HEK293 (cell line): ENCODE measurements at regions not wholly inside any gene's neighbourhood (a gene's known extent, or its start where the extent isn't known, plus 50 kb on each side); places are given as distances from the start of the nearest gene placed in this dataset.

Experiments used
- CTCF ChIA-PET: fragments of 350-600 bp; formaldehyde crosslinking; extraction: SDS; loops from one replicate; lab custom pipeline; 2021; ENCODE audit warnings: antibody characterized with exemption; lab: Yijun Ruan, JAX
- POLR2A ChIA-PET: fragments of 300-600 bp; formaldehyde crosslinking; extraction: SDS; loops from one replicate; lab custom pipeline; 2020; ENCODE audit warnings: antibody characterized with exemption, inconsistent platforms; lab: Yijun Ruan, JAX
- H3K27ac ChIP-seq: fragments of 200-500 bp; sonication (Bioruptor generic); 2 replicates; pipeline ENCODE4 v1.5.1; 2014; ENCODE audit warnings: low read depth, low read length, control low read depth, inconsistent platforms; ENCODE audit errors: extremely low read depth
- H3K36me3 ChIP-seq, 2 experiments: fragments of 200-500 bp in 1 of 2; sonication (Bioruptor generic) in 1 of 2; 1 replicate in 1 of 2; 2 replicates in 1 of 2; pipeline ENCODE4 v1.5.1; 2014 to 2017; ENCODE audit warnings: inconsistent platforms in 2 of 2, low read length in 2 of 2; ENCODE audit not compliant: control insufficient read depth in 2 of 2, insufficient read depth in 1 of 2
- H3K4me1 ChIP-seq: fragments of 200-500 bp; sonication (Bioruptor generic); 2 replicates; pipeline ENCODE4 v1.5.1; 2014; ENCODE audit warnings: mild to moderate bottlenecking, low read length, inconsistent platforms; ENCODE audit not compliant: control insufficient read depth, insufficient read depth
- H3K4me3 ChIP-seq: 2 replicates; pipeline ENCODE4 v1.5.1; 2011; ENCODE audit warnings: low read depth, mild to moderate bottlenecking, control low read depth, low read length, moderate library complexity
- H3K9me3 ChIP-seq: fragments of 200-500 bp; sonication (Bioruptor generic); 2 replicates; pipeline ENCODE4 v1.5.1; 2014; ENCODE audit warnings: low read depth, low read length, inconsistent platforms; ENCODE audit not compliant: control insufficient read depth, insufficient read depth
- MEIS1 ChIP-seq: sonication (generic); formaldehyde crosslinking; IDR thresholded peaks from 2 replicates; pipeline ENCODE4 v1.8.1; 2022; ENCODE audit warnings: missing genetic modification reagents, mild to moderate bottlenecking, borderline replicate concordance
- OSR2 ChIP-seq: fragments of 450-650 bp; formaldehyde crosslinking; IDR thresholded peaks from 2 replicates; pipeline ENCODE4 v1.5.1; 2016; ENCODE audit warnings: missing biosample characterization, missing genetic modification characterization
- PATZ1 ChIP-seq: fragments of 450-650 bp; formaldehyde crosslinking; IDR thresholded peaks from 2 replicates; pipeline ENCODE4 v1.5.1; 2016; ENCODE audit warnings: missing biosample characterization, missing genetic modification characterization
- PRDM1 ChIP-seq: fragments of 450-650 bp; formaldehyde crosslinking; IDR thresholded peaks from 2 replicates; pipeline ENCODE4; 2016; ENCODE audit warnings: missing biosample characterization, missing genetic modification characterization
- PRDM10 ChIP-seq: fragments of 450-650 bp; formaldehyde crosslinking; IDR thresholded peaks from 2 replicates; pipeline ENCODE4 v1.5.1; 2016; ENCODE audit warnings: missing biosample characterization, missing genetic modification characterization
- PRDM6 ChIP-seq: fragments of 450-650 bp; formaldehyde crosslinking; IDR thresholded peaks from 2 replicates; pipeline ENCODE4 v1.5.1; 2017; ENCODE audit warnings: missing biosample characterization, missing genetic modification characterization
- SP7 ChIP-seq: fragments of 450-650 bp; formaldehyde crosslinking; IDR thresholded peaks from 2 replicates; pipeline ENCODE4 v1.5.1; 2016; ENCODE audit warnings: missing biosample characterization, missing genetic modification characterization
- ZBTB26 ChIP-seq: fragments of 450-650 bp; formaldehyde crosslinking; optimal IDR thresholded peaks from 2 replicates; pipeline ENCODE3; 2016; ENCODE audit warnings: missing biosample characterization, mild to moderate bottlenecking, missing genetic modification characterization
- ZBTB8A ChIP-seq: fragments of 450-650 bp; formaldehyde crosslinking; IDR thresholded peaks from 2 replicates; pipeline ENCODE4 v1.5.1; 2016; ENCODE audit warnings: missing biosample characterization, missing genetic modification characterization
- ZFP41 ChIP-seq: fragments of 450-650 bp; formaldehyde crosslinking; IDR thresholded peaks from 2 replicates; pipeline ENCODE4 v1.5.1; 2016; ENCODE audit warnings: missing biosample characterization, missing genetic modification characterization, borderline replicate concordance
- ZIC2 ChIP-seq: fragments of 450-650 bp; formaldehyde crosslinking; IDR thresholded peaks from 2 replicates; pipeline ENCODE4 v1.5.1; 2016; ENCODE audit warnings: missing biosample characterization, missing genetic modification characterization
- ZNF10 ChIP-seq: fragments of 450-650 bp; formaldehyde crosslinking; IDR thresholded peaks from 2 replicates; pipeline ENCODE4 v1.5.1; 2017; ENCODE audit warnings: missing biosample characterization, missing genetic modification characterization
- ZNF114 ChIP-seq: fragments of 450-650 bp; formaldehyde crosslinking; IDR thresholded peaks from 2 replicates; pipeline ENCODE4 v1.5.0; 2017; ENCODE audit warnings: missing biosample characterization, missing genetic modification characterization
- ZNF121 ChIP-seq: fragments of 450-650 bp; formaldehyde crosslinking; IDR thresholded peaks from 2 replicates; pipeline ENCODE4 v1.5.1; 2016; ENCODE audit warnings: missing biosample characterization, missing genetic modification characterization
- ZNF211 ChIP-seq: fragments of 450-650 bp; formaldehyde crosslinking; IDR thresholded peaks from 2 replicates; pipeline ENCODE4 v1.5.1; 2016; ENCODE audit warnings: low read depth, missing biosample characterization, missing genetic modification characterization
- ZNF404 ChIP-seq: fragments of 450-650 bp; formaldehyde crosslinking; IDR thresholded peaks from 2 replicates; pipeline ENCODE4 v1.5.1; 2017; ENCODE audit warnings: missing biosample characterization, missing genetic modification characterization
- ZNF423 ChIP-seq: fragments of 450-650 bp; formaldehyde crosslinking; IDR thresholded peaks from 2 replicates; pipeline ENCODE4 v1.5.1; 2016; ENCODE audit warnings: missing biosample characterization, missing genetic modification characterization
- ZNF48 ChIP-seq: fragments of 450-650 bp; formaldehyde crosslinking; IDR thresholded peaks from 2 replicates; pipeline ENCODE4 v1.5.1; 2016; ENCODE audit warnings: missing biosample characterization, missing genetic modification characterization
- ZNF488 ChIP-seq: fragments of 450-650 bp; formaldehyde crosslinking; IDR thresholded peaks from 2 replicates; pipeline ENCODE4 v1.5.1; 2016; ENCODE audit warnings: missing biosample characterization, missing genetic modification characterization
- ZNF560 ChIP-seq: fragments of 450-650 bp; formaldehyde crosslinking; IDR thresholded peaks from 2 replicates; pipeline ENCODE4 v1.5.1; 2017; ENCODE audit warnings: missing biosample characterization, missing genetic modification characterization, borderline replicate concordance
- ZNF701 ChIP-seq: fragments of 450-650 bp; formaldehyde crosslinking; IDR thresholded peaks from 2 replicates; pipeline ENCODE4 v1.5.1; 2016; ENCODE audit warnings: missing biosample characterization, missing genetic modification characterization
- ZNF707 ChIP-seq: fragments of 450-650 bp; formaldehyde crosslinking; IDR thresholded peaks from 2 replicates; pipeline ENCODE4 v1.5.1; 2016; ENCODE audit warnings: missing biosample characterization, missing genetic modification characterization
- ZNF776 ChIP-seq: fragments of 450-650 bp; formaldehyde crosslinking; IDR thresholded peaks from 2 replicates; pipeline ENCODE4 v1.5.0; 2017; ENCODE audit warnings: missing biosample characterization, missing genetic modification characterization, borderline replicate concordance
- TF ChIP-seq, protein P1 (sequence below): fragments of 450-650 bp; formaldehyde crosslinking; IDR thresholded peaks from 2 replicates; pipeline ENCODE4 v1.5.1; 2017; ENCODE audit warnings: missing biosample characterization, missing genetic modification characterization

DNA sequence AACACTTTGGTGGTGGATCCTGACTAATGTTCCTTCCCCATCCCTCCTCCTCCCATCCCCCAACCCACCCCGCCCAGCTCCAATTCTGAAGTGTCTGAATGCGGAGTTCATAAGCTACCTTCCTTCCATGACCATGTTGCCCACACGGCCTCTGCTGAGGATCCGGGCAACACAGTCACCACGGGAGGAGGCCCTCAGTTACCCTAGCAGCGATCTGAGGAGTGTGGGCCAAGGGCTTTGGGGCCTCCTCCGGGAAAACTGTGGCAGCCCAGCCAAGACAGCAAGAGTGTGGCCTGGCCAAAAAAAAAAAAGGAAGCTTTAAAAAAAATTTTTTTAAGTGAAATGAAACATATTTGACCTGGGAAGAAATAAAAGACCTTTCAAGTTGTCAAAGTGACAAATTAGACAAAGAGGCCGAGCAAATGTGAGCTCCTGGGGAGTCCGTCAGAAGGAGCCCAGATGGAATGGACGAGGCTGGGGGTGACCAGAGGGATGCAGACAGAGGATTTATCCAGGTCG lies 169.0 kb upstream of the PKDCC start (continued):
- TF ChIP-seq PATZ1 (tag by site-specific recombination), result no peak

DNA sequence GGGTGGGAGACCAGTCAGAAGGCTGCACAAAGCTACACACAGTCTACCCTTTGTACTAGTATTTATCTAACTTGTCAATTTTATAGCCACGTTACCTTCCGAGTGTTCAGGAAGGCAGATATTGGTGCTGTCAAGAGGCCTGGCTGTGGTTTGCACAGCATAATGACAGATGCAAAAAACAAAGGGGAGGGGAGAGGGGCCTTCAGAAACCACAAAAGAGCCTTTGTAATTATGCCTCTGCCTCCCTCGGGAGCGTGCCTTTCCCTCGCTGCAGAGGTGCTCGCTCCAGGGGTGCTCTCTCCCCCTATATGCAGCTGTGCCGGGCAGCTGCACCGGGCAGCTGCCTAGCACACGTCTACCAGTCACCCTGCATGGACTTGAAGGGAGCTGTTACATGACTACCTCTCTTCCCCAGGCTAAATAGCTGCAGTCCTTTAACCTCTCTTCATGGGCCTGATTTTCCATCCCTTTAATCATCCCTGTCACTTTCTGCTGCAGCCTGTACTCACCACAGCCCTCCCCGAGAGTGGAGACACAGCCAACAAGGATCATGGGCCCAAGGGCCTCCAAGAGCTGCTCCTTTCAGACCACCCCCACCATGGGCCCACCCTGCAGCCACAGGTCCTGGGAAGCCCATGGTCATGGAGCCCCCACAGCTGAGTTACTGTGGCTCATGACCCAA lies 168.4 kb upstream of the PKDCC start:
- ChIA-PET POLR2A (interaction anchor here (0.6 kb wide), 1 partner anchor 215 kb away, joined by 3 read pairs; no protein-coding TSS in a partner anchor), CTCF (interaction anchor here (0.5 to 3.2 kb wide), 5 partner anchors 9 to 318 kb away, joined by 3 to 20 read pairs (median 4); no protein-coding TSS in a partner anchor)
- no peaks in the 10 kb centered on the region for H3K36me3 ChIP-seq
- no peak overlapping the region for H3K4me3 ChIP-seq
- H3K27ac ChIP-seq, result peak overlapping the region; percentile 31; the same call in 1 of the 2 replicates
- no peaks in the 10 kb centered on the region for H3K9me3 ChIP-seq
- peaks cover 14% of the 10 kb centered on the region for H3K4me1 ChIP-seq
- TF ChIP-seq ZNF404 (tag by site-specific recombination) (no peak), ZIC2 (peak; percentile 46; the same call in 1 of the 2 replicates), ZNF10 (no peak), ZNF560 (tag by site-specific recombination) (no peak), OSR2 (no peak), ZNF211 (no peak), ZBTB26 (tag by site-specific recombination) (no peak), ZNF776 (tag by site-specific recombination) (no peak), ZNF121 (tag by site-specific recombination) (no peak), SP7 (peak; percentile 78), PRDM6 (no peak), MEIS1 (CRISPR knock-in tag) (no peak), ZNF701 (tag by site-specific recombination) (no peak), ZNF488 (tag by site-specific recombination) (no peak), ZBTB8A (tag by site-specific recombination) (no peak), PRDM10 (tag by site-specific recombination) (no peak), ZNF48 (tag by site-specific recombination) (no peak), PRDM1 (tag by site-specific recombination) (no peak), ZFP41 (tag by site-specific recombination) (no peak), ZNF707 (tag by site-specific recombination) (no peak), ZNF114 (tag by site-specific recombination) (no peak), ZNF423 (tag by site-specific recombination) (peak; percentile 33; the same call in 1 of the 2 replicates)
- TF ChIP-seq, protein P1, sequence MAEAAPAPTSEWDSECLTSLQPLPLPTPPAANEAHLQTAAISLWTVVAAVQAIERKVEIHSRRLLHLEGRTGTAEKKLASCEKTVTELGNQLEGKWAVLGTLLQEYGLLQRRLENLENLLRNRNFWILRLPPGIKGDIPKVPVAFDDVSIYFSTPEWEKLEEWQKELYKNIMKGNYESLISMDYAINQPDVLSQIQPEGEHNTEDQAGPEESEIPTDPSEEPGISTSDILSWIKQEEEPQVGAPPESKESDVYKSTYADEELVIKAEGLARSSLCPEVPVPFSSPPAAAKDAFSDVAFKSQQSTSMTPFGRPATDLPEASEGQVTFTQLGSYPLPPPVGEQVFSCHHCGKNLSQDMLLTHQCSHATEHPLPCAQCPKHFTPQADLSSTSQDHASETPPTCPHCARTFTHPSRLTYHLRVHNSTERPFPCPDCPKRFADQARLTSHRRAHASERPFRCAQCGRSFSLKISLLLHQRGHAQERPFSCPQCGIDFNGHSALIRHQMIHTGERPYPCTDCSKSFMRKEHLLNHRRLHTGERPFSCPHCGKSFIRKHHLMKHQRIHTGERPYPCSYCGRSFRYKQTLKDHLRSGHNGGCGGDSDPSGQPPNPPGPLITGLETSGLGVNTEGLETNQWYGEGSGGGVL, result no peak
